ENCODE measurements at regions not wholly inside any gene's neighbourhood (a gene's known extent, or its start where the extent isn't known, plus 50 kb on each side); places are given as distances from the start of the nearest gene placed in this dataset.
"Not testable (repeated sequence)": the region's sequence is repeated elsewhere in the genome, so short reads cannot be mapped to it uniquely, and the experiment has no call there.

- DNase-seq = no peak
Observed at GRCh38 chr9:107852891-107853290, 363.3 kb upstream of the KLF4 start.

- DNase-seq = no peak
Observed at GRCh38 chr9:107850653-107851052, 361.1 kb upstream of the KLF4 start.

DNA sequence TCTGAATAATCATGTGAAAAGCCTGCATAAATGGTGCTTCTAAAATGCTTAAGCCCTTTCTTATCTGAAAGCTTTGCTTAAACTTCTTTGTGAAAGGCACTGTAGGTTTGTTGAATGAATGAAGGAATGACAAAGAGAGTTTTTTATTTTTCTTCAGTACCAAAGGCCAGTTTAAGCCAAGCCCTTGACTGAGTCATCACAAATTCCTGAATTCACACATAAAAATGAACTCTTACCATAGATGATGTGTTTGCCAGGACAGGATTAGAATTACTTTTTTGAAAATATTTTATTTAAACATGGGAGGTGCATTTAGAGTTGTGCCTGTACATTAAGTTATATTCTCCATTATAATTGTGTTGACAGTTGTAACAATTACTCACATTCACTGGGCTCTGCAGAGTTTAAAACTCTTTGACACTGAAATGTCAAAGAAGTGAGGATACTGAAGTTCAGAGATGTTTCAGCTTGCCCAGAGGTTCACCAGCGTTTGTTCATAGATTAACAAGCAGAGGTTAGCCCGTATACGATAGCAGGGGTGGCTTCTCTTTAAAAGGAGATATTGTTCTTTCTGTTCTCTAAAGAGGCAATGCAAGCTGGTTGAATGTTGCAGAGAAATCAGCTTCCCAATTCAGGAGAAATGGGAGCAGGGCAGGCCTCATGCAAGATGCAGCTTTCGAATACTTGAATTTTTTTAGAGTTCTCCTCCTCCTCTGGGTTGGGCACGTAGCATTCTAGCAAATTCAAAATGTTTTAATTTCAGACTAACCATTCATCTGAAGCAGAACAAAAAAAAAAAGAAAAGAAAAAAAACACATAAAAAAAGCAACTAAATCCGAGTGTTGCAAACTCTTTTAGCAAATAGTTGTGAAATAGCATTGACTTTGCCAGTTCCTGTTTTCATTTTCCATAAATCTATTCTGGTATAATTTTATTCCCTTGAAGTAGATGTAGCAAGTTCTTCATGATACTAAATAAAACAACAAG, 358.7 kb upstream of the KLF4 start:
- no peak for DNase-seq

- no peak for DNase-seq
Observed at GRCh38 chr9:107842530-107842929, 353.0 kb upstream of the KLF4 start.

- DNase-seq = no peak
Observed at GRCh38 chr9:107841076-107841475, 351.5 kb upstream of the KLF4 start.

- no peak for DNase-seq
Observed at GRCh38 chr9:107839371-107839770, 349.8 kb upstream of the KLF4 start.

DNA sequence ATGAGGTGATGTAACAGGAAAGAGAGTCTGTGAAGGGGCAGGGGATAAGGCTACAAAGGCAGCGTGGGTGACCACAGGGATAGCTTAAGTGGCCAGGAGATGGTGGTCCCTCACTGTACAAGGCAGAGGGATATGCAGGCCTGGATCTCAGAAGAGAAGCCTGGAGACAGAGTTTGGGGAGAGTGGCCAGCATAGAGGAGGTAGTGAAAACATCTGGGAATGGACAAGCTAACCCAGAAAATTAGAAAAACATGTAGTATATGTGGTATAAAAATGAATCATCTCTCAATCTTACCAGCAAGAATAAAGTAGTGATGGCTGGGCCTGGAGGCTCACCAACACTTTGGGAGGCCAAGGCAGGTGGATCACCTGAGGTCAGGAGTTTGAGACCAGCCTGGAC, 349.2 kb upstream of the KLF4 start:
- DNase-seq = no peak

DNA sequence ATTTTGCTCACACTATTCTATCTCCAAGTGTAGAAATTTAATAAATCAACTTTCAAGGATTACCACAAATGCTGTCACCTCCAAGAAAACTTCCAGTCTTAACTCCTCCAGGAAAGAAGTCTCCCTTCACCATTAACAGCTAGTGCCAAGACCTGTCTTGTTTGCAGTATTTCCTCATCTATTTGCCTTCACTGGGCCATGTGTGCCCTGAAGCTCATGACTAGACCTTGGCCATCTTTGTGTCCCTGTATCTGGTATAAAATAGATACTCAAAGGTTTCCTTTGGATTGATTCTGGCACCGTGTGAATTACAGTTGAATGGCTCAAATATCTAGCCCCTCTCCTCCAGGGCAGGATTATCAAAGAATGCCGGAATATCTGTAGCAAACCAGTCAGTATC, 346.7 kb upstream of the KLF4 start:
- no peak for DNase-seq

DNA sequence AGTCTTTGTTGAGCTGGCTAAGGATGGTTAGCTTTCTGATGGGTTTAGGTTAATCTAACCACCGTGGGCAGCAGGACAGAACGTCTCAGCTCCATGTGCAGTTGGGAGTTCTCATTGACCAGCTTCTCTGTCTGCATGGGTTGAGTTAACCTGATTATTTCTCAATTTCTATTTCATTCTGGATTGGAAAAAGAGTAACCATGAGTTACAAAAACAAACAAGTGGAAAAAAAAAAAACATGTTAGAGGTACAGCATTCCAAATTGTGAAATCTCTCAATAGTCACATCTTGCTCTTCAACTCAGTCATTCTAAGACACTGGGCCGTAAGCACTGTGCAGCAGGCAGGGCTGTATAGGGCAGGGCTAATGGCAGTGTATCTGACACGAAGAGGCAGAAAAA, 343.7 kb upstream of the KLF4 start:
- DNase-seq = no peak

DNA sequence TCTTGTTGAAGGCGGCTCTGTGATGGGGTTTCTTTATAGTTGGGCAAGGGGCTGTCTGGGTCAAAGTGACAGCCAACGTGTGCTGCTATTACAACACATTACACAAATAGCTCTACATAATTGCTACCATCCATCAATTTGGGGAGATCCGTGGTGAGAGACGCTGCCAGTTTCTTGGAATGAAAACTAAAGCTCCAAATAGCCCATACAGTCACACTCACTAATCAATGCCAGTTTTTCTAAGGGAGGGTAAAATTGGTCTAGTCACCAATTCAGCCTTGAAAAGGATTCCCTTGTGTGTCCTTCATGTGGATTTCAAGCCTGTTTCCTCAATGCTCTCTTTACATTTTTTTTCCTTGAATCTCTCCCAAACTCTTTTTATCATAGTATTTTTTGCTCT, 343.3 kb upstream of the KLF4 start:
- DNase-seq = no peak

DNA sequence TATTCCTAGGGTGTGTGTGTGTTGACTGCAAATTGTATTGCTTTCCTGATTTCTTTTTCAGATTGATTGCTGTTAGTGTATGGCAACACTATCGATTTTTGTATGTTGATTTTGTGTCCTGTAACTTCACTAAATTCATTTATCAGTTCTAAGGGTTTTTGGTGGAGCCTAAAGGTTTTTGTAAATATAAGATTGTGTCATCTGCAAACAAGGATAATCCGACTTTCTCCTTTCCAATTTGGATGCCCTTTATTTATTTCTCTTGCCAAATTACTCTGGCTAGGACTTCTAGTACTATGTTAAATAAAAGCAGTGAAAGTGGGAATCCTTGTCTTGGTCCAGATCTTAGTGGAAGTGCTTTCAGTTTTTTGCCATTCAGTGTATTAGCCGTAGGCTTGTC, 340.9 kb upstream of the KLF4 start:
- DNase-seq = no peak

- DNase-seq = no peak
Observed at GRCh38 chr9:107827884-107828283, 338.3 kb upstream of the KLF4 start.

- DNase-seq = no peak
Observed at GRCh38 chr9:107827304-107827703, 337.7 kb upstream of the KLF4 start.

DNA sequence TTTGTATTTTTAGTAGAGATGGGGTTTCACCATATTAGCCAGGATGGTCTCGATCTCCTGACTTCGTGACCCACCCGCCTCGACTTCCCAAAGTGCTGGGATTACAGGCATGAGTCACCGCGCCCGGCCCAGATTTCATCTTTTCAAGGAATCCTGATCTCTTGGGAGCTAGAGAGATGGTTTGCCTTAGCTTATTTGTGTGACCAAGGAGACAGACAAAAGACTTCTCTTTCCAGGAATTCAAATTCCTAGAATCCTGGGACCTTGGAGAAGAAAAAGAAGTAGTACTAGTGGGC, 337.1 kb upstream of the KLF4 start:
- DNase-seq = not testable (repeated sequence)

- no peak for DNase-seq
Observed at GRCh38 chr9:107824556-107824955, 335.0 kb upstream of the KLF4 start.

DNA sequence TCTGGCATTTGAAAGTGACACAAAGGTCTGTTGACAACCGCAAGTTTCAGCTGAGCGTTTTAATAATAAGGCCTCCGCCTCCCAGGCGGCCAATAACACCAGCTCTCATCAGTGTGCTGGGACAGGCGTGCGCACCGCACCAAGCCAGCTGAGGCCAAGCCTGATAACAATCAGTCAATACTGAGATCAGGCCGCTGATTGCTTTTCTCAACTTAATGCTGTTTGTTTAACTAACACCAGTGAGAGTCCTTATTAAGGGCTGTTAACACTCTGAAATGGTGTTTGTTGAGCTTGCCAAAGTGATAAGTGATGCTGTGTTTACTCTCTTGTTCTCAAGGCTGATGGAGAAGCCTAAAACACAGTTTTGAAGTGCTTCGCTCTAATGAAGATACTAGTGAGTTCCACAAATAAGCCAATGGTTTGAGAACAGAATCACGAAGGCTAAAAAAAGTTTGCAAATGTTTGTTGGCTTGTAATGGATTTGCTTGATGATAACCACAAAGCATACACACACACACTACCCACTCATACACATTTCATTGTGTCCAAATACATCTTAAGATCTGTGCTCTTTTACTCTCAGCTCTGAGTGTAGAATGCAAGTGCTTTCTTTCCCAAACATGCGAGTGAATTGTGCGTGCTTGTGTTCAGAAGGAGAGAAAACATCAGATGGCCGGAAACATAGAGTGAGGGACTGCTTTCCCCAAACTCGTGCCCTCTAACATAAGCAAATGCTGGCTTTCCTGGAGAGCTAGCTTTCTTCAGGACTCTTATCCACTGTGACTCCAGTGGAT, 330.4 kb upstream of the KLF4 start:
- DNase-seq = no peak

DNA sequence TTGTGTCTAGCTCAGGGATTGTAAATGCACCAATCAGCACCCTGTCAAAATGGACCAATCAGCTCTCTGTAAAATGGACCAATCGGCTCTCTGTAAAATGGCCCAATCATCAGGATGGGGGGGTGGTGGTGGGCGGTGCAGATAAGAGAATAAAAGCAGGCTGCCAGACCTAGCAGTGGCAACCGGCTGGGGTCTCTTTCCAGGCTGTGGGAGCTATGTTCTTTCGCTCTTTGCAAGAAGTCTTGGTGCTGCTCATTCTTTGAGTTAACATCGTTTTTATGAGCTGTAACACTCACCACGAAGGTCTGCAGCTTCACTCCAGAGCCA, 328.9 kb upstream of the KLF4 start:
- not testable (repeated sequence) for DNase-seq

- DNase-seq = not testable (repeated sequence)
Observed at GRCh38 chr9:107817595-107818502, 328.3 kb upstream of the KLF4 start.

DNA sequence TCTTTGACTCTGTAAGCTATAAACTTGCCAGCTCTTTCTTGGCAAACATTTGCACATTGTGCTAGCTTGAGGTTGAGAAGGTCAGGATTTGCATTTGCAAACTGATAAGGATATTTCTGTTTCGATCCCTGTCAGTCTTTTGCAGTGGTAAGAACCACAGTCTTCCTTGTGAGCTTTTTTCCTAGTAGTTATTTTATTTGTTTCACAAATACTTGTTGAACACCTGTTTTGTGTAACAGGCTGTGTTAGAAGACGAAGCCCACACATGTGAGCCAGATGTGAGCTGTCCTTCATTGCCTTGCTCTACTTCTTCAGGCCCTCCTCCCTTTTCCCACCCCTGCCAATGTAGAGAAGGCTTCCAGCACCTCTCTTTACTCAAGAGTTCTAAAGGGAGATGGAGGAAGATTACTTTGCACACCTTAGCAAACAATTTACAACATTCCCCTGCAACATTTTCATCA, 327.0 kb upstream of the KLF4 start:
- DNase-seq = no peak

- DNase-seq = no peak
Observed at GRCh38 chr9:107815782-107816560, 326.4 kb upstream of the KLF4 start.

GRCh38 chr9:107813287-107813686, 323.7 kb upstream of the KLF4 start:
- no peak for DNase-seq

GRCh38 chr9:107810461-107810961, 320.9 kb upstream of the KLF4 start:
- DNase-seq = no peak

Data from stimulated activated CD4-positive, alpha-beta T cell treated with anti-CD3 and anti-CD28 coated beads, Interleukin-4, amount 100 ng/mL, for 1 hour (primary cell).